ENCODE measurements at regions not wholly inside any gene's neighbourhood (a gene's known extent, or its start where the extent isn't known, plus 50 kb on each side); places are given as distances from the start of the nearest gene placed in this dataset.

DNA sequence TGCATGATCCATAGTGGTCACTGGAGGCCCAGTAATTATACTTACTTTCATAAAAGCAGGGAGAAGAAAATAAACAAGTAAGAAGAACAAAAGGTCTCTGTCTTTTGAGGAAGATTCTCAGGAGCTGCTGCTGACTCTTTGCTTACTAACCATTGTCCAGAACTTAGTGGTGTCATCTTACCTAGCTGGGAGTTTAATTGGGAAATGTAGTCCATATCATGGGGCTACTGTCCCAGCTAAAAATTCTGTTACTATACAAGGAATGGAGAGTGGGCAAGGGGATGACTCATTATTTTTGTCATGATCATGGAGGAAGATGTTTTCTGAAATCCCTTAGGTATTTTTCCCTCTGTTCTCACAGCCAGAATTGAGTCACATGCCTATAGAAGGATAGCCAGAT is 639.3 kb downstream of the MTRR start:
- TF ChIP-seq, protein P1, sequence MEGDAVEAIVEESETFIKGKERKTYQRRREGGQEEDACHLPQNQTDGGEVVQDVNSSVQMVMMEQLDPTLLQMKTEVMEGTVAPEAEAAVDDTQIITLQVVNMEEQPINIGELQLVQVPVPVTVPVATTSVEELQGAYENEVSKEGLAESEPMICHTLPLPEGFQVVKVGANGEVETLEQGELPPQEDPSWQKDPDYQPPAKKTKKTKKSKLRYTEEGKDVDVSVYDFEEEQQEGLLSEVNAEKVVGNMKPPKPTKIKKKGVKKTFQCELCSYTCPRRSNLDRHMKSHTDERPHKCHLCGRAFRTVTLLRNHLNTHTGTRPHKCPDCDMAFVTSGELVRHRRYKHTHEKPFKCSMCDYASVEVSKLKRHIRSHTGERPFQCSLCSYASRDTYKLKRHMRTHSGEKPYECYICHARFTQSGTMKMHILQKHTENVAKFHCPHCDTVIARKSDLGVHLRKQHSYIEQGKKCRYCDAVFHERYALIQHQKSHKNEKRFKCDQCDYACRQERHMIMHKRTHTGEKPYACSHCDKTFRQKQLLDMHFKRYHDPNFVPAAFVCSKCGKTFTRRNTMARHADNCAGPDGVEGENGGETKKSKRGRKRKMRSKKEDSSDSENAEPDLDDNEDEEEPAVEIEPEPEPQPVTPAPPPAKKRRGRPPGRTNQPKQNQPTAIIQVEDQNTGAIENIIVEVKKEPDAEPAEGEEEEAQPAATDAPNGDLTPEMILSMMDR (IDR thresholded peaks at IDR 0.05), result no peak
- Histone ChIP-seq H3K9me3 (no peaks in the 10 kb centered on the region), H3K4me3 (no peak overlapping the region), H3K36me3 (ENCODE audit: low read depth) (no peaks in the 10 kb centered on the region), H3K4me1 (ENCODE audit: low read depth) (no peaks in the 10 kb centered on the region)
- DNase-seq, result no peak
- no peak for ATAC-seq
- intact Hi-C loops (cut with DNase I, micrococcal nuclease), result no loop called here

DNA sequence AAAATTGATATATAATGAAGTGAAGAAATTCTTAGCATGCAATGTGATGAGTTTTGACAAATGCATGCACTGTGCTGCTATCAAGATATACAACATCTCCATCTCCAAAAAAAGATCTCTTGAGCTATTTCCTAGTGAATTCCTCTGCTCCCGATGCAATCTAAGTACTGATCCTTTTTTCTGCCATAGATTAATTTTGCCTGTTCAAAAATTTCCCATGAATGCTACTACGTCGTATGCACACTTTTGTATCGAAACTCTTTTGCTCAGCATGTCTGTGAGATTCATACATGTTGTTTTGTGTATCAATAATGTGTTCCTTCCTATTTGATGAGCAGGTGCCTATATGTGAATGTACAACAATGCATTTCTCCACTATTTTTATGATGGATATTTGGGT is 647.4 kb downstream of the MTRR start:
- TF ChIP-seq, protein P1 (IDR thresholded peaks at IDR 0.05), result no peak
- no peak overlapping the region for H3K4me3 ChIP-seq
- no peaks in the 10 kb centered on the region for H3K9me3 ChIP-seq
- no peaks in the 10 kb centered on the region for H3K36me3 ChIP-seq (ENCODE audit: low read depth)
- no peaks in the 10 kb centered on the region for H3K4me1 ChIP-seq (ENCODE audit: low read depth)
- ATAC-seq (no peak), DNase-seq (no peak)
- intact Hi-C loops (cut with DNase I, micrococcal nuclease), result no loop called here

DNA sequence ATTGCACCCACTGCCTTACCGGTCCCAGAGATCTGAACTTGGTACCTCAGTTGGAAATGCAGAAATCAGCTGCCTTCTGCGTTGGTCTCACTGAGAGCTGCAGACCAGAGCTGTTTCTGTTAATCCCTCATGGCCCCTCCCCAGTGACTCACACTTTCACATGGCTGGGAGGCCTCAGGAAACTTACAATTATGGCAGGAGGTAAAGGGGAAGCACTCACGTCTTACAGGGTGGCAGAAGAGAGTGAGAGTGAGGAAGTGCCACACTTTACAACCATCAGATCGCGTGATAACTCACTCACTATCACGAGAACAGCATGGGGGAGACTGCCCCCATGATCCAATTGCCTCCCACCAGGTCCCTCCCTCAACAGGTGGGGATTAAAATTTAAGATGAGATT is 648.5 kb downstream of the MTRR start:
- H3K4me3 ChIP-seq, result no peak overlapping the region
- no peaks in the 10 kb centered on the region for H3K36me3 ChIP-seq (ENCODE audit: low read depth)
- DNase-seq (no peak), ATAC-seq (no peak)
- H3K4me1 ChIP-seq (ENCODE audit: low read depth), result no peaks in the 10 kb centered on the region
- no peaks in the 10 kb centered on the region for H3K9me3 ChIP-seq
- TF ChIP-seq, protein P1 (IDR thresholded peaks at IDR 0.05), result no peak
- intact Hi-C loops (cut with DNase I, micrococcal nuclease), result no loop called here

DNA sequence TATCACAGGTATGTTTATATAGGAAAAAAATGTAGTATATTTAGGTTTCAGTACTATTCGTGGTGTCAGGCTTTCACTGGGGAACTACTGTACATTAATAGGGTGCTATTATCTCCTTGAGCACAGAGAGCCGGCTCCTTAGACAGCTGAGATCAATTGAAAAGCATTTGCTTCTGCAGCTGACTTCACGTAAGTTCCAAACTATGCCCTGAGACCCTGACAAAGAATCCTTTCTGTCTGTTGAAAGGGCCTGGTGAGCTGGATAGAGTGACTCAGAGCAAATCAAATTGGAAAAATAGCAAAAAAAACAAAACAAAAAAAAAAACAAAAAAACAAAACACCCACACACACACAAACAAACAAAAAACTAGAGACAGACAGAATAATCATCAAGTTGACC is 652.0 kb downstream of the MTRR start:
- no peak for DNase-seq

DNA sequence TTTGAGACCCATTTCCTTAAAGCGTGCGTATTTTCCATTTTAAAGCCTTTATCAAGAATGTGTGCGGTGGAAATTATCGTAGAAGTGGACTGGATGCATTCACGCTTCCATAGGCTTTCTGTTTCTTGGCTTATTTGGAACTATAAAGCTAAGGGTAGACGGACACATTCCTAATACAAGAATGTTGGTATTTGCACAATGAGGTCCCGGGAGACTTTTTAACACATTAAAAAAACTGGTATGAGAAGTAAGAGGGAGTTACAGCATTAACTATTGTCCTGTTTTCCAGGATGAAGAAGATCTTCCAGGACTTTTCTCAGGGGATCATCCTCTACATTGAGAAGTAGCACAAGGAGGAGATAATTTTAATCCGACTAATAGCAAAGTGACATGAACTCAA is 653.0 kb downstream of the MTRR start:
- Histone ChIP-seq H3K36me3 (ENCODE audit: low read depth) (no peaks in the 10 kb centered on the region), H3K4me3 (no peak overlapping the region), H3K4me1 (ENCODE audit: low read depth) (no peaks in the 10 kb centered on the region), H3K9me3 (no peaks in the 10 kb centered on the region)
- no peak for ATAC-seq
- intact Hi-C loops (cut with DNase I, micrococcal nuclease), result no loop called here
- DNase-seq, result no peak
- TF ChIP-seq, protein P1 (IDR thresholded peaks at IDR 0.05), result no peak

More for the DNA sequence above, 652.0 kb downstream of the MTRR start:
- no peak for ATAC-seq
- Histone ChIP-seq H3K9me3 (no peaks in the 10 kb centered on the region), H3K4me3 (no peak overlapping the region), H3K4me1 (ENCODE audit: low read depth) (no peaks in the 10 kb centered on the region), H3K36me3 (ENCODE audit: low read depth) (no peaks in the 10 kb centered on the region)
- TF ChIP-seq, protein P1 (IDR thresholded peaks at IDR 0.05), result no peak
- intact Hi-C loops (cut with DNase I, micrococcal nuclease), result no loop called here

DNA sequence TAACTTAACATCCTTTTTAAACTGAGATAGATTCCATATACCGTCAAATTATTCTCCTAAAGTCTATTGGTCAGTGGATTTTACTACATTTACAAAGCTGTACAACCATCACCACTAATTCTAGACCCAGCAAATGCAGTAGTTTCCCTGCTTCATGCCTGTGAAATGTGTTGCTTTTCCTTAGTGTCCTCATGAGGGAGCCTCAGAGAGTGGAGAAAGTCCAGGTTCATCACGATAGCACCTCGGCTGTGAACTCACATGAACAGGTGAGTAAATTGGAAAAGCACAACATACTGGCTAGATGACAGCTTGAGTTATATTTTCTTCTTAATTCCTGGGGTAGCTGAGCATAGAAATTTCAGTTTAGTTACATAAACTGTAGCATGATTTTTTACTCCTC is 653.7 kb downstream of the MTRR start:
- Histone ChIP-seq H3K4me3 (no peak overlapping the region), H3K4me1 (ENCODE audit: low read depth) (no peaks in the 10 kb centered on the region), H3K9me3 (no peaks in the 10 kb centered on the region), H3K36me3 (ENCODE audit: low read depth) (no peaks in the 10 kb centered on the region)
- DNase-seq (no peak), ATAC-seq (no peak)
- intact Hi-C loops (cut with DNase I, micrococcal nuclease), result no loop called here
- TF ChIP-seq, protein P1 (IDR thresholded peaks at IDR 0.05), result no peak

Measured in mucosa of descending colon (tissue), 3 donors.